OCI-LY1 (cell line): ENCODE measurements at regions not wholly inside any gene's neighbourhood (a gene's known extent, or its start where the extent isn't known, plus 50 kb on each side); places are given as distances from the start of the nearest gene placed in this dataset.

ENCODE experiments used
- CTCF ChIP-seq: fragments of 200-600 bp; sonication (generic), shearing (Covaris generic); IDR thresholded peaks from 2 replicates; pipeline ENCODE4 v1.5.1; 2017; ENCODE audit warnings: mild to moderate bottlenecking, antibody characterized with exemption, low read length, moderate library complexity, mixed read lengths
- EZH2 ChIP-seq: fragments of 200-600 bp; sonication (generic), shearing (Covaris generic); IDR thresholded peaks from 2 replicates; pipeline ENCODE4 v1.8.0; 2017; ENCODE audit warnings: borderline replicate concordance, mixed run types, mild to moderate bottlenecking, antibody characterized with exemption, low read length, moderate library complexity, mixed read lengths

- TF ChIP-seq CTCF (no peak), EZH2 (no peak)
Measured at GRCh38 chr4:125750399-125750798, 435.6 kb downstream of the FAT4 start.
